ENCODE measurements at regions not wholly inside any gene's neighbourhood (a gene's known extent, or its start where the extent isn't known, plus 50 kb on each side); places are given as distances from the start of the nearest gene placed in this dataset.
A peak's percentile ranks its signal among the peaks of the same experiment; 100 is the strongest.

DNA sequence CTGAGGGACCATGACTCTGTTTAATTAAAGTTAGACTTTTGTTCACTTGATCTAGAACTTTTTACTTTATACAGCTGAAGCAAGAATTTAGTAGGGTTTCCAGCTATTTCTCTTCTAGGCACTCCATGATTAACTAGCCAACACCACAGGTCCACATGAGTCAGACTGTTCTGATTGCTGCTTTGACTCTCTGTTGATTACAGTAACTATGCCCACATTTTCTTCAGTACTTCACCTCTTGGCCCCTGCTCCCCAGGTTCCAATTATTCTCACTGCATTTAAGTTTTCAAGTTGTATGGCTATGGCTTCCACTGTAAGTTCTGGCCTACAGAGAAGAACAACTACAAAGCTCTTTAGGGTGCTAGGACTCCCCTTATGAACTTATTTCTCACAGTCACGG is 737.2 kb upstream of the IGFBP3 start:
- no peak for DNase-seq
- intact Hi-C loops (cut with DNase I) = no loop called here

DNA sequence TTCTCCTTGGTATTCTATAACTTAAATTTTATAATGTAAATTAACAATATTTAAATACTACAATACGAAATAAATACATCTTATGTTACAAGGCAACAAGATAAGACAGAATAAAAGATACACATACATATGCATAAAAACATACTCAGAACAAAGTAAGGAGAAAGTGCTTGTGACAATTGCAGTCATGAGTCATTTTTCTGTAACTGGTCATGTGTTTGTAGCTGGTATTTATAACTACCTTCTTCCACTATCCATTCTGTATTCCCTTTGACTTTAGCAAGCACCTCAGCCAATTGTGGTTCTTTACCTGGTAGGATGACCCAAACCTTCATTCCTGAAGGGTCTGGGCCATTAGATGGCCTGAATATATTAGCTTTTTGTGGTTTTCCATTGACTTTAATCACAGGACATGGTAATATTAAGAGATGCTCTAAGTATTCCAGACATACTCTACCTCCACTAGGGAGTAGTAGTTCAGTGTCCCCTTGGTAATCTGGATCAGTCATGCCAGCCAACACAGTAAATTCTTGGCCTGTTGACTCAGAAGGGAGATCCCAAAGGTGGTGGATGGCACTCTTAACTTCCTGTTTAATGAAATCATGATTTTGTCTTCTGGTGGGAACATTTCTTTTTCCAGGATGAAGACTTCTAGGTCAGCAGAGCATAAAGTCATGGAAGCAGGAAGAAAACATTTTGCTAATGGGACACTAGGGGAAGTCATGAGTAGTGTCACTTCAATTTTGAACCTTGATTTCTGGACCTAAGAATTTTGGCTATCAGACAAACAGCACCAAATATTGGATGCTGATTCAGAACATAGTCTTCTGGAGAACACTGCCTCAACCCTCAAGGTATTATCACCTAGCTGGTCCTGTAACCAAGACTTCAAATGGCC is 733.7 kb upstream of the IGFBP3 start:
- no peak for DNase-seq
- intact Hi-C loops (cut with DNase I) = no loop called here

DNA sequence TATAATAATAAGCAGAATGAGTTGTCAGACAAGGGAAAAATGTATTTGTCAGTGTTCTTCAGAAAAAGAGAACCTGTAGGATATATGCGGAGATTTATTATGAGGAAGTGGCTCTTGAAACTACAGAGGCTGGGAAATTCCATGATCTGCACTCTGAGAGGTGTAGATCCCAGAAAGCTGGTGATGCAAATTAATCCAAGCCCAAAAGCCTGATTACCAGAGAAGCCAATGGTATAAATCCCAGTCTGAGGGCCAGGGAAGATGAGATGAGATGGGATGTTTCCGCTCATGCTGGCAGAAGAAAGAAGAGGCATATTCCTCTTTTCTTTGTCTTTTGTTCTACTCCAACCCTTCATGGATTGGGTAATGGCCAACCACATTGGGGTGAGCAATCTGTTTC is 732.8 kb upstream of the IGFBP3 start:
- no peak for DNase-seq

DNA sequence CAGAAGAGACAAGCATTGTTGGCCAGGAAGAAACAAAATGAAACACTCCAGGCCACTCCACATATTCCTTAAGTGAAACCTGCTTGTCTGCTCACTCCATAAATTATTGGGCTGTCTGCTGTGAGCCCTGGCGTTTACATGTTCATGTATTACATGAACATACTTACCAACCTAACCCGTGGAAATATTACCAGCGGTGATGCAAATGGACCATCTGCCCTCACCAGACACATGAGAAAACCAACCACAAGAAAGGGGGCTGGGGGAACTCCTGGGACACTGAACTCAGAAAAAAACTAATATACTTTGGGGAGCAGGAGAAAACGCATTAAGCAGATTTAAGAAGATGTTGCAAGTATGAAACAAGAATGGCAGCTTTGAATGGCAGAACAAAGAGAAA is 731.2 kb upstream of the IGFBP3 start:
- no peak for DNase-seq

More for the DNA sequence above, 732.8 kb upstream of the IGFBP3 start:
- intact Hi-C loops (cut with DNase I) = no loop called here

DNA sequence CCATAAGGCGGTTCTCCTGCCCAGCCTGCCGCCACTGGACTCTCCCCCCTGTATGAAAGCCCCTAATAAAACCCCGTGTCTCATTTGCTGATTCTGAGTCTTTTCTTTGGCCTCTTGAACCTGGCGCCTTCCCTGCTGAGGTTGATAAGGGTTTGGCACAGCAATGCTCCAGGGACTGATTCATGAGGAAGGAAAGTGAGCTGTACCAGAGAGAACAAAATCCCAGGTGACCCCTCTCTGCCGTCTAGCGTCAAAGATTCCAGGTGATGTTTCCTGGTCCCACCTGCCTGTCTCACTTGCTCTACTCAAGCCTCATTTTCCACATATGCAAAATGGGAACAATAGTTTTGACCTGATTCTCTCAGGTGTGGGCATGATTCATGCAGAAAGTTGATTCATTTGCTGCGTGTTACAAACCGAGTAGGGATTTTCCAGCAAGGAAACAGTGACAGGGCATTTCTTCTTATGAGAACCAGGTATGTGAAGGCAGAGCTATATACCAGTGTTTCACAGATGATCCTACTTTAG is 730.6 kb upstream of the IGFBP3 start:
- intact Hi-C loops (cut with DNase I) = no loop called here
- DNase-seq = no peak

More for the DNA sequence above, 731.2 kb upstream of the IGFBP3 start:
- intact Hi-C loops (cut with DNase I) = no loop called here

DNA sequence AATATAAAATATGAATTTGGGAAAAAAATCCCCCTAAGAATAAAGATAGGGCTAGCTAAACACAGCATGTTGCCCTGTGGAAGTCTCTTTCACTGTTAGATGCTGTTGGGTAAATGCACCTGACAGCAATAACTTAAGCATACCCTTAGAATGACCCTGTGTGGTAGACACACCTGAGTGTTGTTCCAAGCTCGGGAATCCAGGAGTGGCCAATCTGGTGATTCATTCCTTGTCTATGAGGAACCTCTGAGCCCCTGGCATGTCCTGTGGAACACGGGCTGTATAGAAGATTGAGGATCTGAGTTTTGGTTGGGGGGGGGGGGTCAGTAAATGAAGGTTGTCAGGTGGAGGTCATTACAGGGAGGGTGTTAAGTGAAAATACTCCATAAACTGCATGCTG is 730.0 kb upstream of the IGFBP3 start:
- no peak for DNase-seq
- intact Hi-C loops (cut with DNase I) = no loop called here

DNA sequence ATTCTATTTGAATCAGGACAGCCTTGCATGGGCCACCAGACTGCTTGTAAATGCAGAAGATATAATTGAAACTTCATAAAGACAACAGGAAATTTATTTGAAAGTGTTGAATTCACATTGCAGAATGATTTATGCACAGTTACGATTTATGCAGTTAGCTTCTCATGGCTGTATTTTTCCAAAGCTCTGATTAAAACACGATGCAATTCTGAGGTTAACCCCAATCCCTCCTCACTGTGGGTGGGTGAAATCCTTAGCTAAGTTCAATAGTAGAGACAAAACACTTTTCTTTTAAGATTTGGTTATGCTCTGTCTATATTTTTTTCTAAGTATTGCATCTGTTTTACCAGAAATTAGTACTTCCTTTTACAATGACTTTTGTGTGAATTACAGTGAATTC is 728.8 kb upstream of the IGFBP3 start:
- DNase-seq = no peak
- intact Hi-C loops (cut with DNase I) = no loop called here

DNA sequence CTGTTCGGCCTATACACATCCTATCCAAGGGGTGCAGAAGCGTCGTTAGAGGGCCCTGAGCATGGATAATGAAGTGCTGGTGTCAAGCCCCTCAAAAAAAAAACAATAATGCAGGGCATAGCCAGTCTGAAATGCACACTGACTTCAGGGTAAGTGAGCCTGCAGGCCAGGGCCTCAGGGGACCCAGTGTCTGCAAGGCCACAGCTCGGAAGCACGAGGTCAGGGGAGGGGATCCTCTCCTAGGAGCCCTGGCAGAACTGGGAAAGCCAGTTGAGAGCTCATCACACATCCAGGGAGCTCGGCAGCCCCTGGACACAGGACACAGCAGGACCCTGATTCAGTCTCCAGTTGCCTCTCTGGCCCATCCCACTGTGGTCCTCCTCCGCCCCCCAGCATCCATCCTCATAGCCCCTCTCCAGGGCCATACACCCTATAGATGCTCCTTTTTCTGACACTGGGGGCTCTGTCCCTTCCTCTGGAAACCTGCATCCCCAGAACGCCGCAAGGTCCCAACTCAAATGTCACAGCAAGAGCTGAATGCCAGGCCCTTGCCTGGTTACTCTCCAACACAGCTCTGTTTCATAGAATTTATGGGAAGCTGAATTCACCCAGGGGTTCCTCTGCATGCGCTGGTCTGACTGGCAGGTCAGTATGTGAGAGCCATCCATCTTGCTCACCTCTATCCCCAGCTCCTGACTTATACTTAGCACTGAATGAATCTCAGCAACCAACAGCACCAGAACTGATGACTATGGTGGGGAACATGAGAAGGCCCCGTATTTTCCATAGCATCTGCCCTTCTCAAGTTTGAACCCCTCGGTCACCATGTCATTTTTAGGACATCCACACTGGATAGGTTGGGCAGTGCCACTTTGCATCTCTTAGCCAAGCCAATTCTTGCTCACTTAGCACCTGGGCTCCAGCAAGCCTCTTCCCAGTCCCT is 717.0 kb upstream of the IGFBP3 start:
- intact Hi-C loops (cut with DNase I) = no loop called here
- peak in 1 of 10 donors; percentile 64 for DNase-seq

DNA sequence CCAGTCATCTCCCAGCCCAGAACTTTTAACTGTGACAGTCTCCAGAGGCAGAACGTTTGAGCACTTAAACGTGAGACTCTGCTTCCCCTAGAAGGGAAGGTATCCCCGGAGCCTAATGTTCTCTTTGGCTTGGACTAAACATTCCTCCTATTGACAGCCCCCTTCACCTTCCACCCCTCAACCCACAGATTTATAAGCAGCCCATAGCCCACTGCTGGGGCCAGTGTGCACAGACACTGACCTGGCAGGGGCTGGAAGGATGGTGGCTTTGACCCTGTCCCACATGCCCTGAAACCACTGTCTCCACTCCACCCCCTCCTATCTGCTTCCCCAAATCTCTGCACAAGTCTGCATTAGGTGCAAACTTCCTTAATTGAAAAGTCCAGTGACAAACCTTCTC is 715.0 kb upstream of the IGFBP3 start:
- intact Hi-C loops (cut with DNase I) = no loop called here

DNA sequence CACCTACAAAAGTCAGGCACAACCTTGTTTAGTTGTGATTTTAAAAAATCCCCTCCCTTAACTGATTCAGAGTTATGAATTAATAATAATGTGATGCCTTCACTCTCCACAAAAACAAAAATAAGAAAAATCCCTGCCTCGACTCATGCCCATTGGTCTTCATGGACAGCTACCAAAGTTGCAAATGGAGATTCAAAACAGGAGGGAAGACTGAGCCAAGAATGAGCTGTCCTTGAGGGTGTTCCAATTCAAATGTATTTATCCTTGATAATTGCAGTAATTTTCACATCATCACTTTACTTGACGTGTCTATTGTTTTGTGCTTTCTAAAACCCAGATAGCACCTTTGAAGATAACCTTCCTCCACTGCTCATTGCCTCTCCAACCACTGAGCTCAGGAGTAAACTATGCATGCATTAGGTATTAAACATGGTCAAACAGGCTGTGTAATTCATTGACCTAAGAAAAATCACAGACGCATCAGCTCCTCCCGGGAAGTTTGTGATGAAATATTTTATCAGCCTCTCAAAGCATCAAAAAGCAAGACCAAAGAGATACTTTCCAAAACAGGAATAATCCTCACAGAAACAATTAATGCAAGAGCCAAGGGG is 712.7 kb upstream of the IGFBP3 start:
- no peak for DNase-seq
- intact Hi-C loops (cut with DNase I) = no loop called here

More for the DNA sequence above, 715.0 kb upstream of the IGFBP3 start:
- no peak for DNase-seq

DNA sequence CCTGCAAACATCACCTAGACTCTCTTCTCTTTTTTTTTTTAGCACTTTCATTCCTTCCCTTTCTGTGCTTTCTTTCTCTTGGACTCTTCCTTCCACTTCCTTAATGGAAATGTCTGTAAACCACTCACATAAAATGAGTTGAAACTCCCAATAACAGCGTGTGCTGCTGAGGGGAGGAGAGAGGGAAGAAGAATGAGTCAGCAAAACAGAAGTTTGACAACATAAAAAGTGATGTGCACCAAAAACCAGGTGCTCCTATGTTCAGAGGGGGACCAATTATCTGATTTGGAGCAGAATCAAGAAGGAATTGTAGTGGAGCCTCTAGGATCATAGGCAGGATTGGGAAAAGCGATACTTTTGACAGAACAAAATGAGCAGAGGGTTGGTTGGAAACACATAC is 712.1 kb upstream of the IGFBP3 start:
- intact Hi-C loops (cut with DNase I) = no loop called here

DNA sequence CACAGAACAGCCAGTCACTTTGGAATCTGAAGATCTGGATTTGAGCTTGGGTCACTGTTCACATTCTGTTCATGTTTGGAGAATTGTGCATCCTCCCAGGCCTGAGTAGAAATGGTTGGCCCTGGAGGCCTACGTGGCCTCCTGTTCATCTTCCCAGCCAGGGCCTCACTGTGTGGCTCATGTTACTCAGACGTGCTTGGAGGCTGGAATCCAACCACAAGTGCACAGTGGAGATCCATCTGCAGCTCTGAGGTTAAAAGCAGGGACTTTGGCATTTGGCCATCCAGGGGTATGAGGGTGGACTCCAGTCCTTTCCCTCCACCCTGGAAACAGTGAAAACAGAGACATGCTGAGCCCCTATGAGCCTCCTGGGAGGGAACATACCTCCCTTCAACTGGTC is 709.0 kb upstream of the IGFBP3 start:
- no peak for DNase-seq
- intact Hi-C loops (cut with DNase I) = no loop called here

More for the DNA sequence above, 712.1 kb upstream of the IGFBP3 start:
- no peak for DNase-seq

DNA sequence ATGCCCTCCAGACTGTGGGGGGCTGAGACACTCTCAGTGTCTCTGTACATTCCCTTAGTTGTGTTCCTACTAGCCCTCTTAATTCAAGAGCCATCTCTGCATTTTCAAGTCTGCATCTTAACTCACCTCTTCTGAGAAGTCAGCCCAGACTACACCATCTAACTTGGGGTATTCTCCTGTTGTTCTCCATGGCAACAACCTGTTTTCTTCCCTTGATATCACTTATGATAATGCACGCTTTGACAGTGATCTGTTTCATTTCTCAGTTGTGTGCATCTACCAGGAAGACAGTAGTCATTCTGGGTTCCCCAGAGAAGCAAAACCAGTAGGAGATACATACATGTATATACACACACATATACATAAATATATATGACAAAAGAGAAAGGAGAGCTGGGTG is 707.3 kb upstream of the IGFBP3 start:
- intact Hi-C loops (cut with DNase I) = no loop called here
- no peak for DNase-seq

DNA sequence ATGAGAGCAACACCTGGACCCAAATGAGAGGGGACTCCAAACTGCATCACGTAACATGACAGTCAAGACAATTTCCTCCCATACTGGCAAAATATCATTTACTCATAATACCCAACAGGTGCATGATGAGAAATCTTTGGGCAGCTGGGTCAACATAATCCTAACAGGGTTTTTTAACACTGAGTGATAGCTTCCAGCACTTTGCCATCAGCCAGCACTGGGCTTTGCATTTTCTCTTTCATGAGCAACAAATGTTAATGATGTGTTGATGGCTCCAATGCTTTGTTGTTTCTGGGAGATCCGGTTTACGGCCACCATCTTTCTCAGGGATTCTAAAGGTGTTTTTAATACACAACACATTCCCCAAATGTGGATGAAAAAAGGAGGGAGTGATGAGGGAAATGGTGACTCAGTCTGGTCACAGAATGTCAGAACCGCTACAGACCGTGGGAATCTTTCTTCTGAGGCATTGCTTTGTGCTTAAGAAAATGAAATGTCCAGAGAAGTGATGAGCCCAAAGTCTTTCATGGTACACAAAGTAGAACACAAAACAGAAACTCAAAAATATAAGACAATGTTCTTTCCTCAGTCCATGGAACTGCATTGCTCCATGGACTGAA is 705.7 kb upstream of the IGFBP3 start:
- DNase-seq = no peak
- intact Hi-C loops (cut with DNase I) = no loop called here

DNA sequence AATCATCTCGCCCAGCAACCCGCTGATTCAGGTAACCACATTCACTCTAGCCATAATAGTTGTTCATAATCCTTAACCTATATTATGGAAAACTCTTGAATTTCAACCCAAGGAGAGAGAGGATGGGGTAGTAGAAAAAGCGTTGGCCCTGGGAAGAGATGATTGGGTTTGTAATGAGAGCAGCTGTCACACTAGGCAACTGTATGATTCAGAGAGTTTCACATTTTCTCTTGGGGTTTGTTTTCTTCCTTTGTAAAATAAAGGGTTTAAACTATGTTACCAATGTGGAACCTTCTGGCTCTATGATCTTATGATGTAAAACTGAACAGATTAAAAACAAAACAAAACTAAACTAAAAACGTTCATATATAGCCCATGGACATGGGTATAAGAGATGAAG is 705.2 kb upstream of the IGFBP3 start:
- DNase-seq = no peak
- intact Hi-C loops (cut with DNase I) = no loop called here

DNA sequence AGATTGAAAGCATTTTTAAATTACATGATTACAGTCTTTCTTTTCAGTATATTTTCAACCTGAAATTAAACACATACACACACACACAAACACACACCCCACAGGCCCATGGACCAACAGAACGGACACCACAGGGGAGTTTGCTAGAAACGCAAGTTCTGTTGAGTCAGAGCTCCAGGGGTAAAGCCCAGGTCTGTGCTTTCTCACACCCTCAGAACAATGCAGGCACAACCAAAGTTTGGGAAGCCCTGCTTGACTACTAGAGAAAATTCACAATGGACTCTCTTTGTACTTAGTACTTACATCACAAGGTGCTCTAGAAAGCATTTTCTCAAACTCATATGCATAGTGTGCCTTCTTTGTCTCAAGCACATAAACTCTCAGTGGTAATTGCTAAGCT is 704.0 kb upstream of the IGFBP3 start:
- intact Hi-C loops (cut with DNase I) = no loop called here

DNA sequence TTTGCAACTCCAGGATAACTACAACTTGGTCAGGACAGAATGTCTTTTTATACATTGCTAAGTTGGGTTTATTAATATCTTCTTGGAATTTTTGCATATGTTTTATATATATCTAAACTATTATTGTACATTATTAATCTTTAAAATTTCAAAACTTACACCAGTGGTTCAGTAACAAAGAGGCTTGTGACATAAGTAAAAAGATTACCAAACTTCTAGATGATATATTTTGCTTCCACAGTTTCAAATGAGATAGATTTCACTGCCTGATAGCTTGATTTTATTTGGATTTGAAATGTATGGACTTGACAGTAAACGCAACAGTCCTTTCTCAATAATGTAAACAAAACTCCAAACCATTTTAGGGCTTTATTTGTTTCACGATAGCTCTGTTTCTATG is 701.2 kb upstream of the IGFBP3 start:
- intact Hi-C loops (cut with DNase I) = no loop called here
- DNase-seq = no peak

More for the DNA sequence above, 704.0 kb upstream of the IGFBP3 start:
- no peak for DNase-seq

DNA sequence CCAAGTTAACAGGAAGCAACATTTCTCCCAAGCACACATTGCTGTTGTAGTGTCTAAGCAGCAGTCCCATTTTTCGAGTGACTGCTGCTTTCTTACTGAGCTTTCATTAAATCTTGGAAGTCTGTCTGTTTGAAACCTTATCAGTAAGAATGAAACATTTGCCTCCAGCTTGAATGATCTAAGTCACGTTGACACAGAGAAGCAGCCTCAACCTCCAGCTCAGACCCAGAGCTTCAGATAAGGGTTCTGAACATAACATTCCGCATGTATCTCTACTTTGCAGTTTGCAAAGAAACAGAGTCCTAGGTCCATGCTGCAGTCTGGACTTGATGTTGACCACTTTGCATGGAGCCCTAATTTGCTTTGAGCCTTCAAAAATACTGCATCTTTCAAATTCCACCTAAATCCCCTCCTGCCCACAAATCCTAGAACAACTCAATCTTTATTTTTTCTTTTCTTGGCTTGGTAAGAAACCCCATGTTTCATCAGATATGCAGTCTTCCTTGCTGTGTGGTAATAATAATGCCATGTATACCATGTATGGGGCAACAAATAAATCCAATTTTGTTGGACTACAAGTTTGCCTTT is 698.7 kb upstream of the IGFBP3 start:
- intact Hi-C loops (cut with DNase I) = no loop called here

DNA sequence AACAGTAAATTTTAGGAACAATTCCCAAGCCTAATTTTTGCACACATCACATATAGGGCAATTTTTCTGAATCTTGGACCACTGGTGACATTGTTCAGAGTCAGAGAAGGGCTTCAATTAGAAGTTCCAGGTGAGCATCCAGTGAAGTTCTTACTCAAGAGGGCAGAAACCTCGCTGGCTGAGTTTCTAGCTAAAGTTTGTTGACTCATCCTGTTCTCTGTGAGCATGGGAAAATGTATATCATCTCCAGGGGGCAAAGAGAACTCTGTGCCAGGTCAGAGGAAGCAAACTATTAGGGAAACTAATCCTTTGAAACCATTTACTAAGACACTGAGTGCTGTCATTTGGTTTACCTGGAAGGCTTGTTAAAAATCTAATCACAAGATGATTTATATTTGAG is 695.6 kb upstream of the IGFBP3 start:
- DNase-seq = no peak
- intact Hi-C loops (cut with DNase I) = no loop called here

More for the DNA sequence above, 698.7 kb upstream of the IGFBP3 start:
- DNase-seq = no peak

DNA sequence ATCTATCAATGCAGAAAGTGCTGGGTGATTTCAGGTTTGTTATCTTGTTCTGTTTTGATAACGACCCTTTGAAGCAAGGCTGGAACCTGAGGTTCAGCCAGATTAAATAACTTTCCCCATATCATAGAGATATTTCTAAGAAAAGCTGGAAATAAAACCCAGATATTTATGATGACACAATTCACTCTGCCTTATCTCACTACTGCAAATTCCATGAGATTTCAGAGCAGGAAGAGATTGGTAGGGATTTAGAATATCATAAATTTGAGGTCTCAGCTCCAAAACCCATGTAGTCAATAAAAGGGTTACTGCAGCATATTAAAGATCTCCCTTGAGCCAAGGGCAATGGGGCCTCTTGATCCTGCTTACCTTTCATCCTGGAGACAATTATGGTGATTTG is 692.5 kb upstream of the IGFBP3 start:
- DNase-seq = no peak
- intact Hi-C loops (cut with DNase I) = no loop called here
